SH-SY5Y (cell line): ENCODE measurements at regions not wholly inside any gene's neighbourhood (a gene's known extent, or its start where the extent isn't known, plus 50 kb on each side); places are given as distances from the start of the nearest gene placed in this dataset.

Experiments used
- GATA2 ChIP-seq: IDR thresholded peaks from 2 replicates; pipeline ENCODE4 v1.6.1; 2011; ENCODE audit warnings: mild to moderate bottlenecking, low read depth, low read length
- GATA3 ChIP-seq: IDR thresholded peaks from 2 replicates; pipeline ENCODE4 v1.6.1; 2011; ENCODE audit warnings: low read depth, mild to moderate bottlenecking, low read length, moderate library complexity

DNA sequence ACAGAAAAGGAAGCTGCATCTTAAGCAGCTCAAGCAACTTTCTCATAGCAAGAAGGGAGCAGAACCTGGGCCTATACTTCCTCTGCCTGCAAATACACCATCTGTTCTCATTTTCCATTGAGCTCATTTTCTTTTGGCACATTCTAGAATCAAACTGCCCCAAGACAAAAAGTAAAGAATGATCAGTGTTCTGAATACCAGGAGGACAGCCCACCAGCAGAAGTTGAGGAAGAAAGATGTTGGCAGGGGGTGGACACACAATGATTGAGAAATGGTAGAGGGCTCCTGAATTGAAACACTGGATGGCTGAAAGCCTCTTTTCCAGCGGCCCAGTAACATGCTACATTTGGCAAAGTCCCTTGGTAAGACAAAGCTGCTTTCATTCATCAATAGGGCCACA, 171.8 kb downstream of the MED10 start:
- TF ChIP-seq GATA2 (no peak), GATA3 (no peak)
